Pancreas (tissue), 10 donors: ENCODE measurements at regions not wholly inside any gene's neighbourhood (a gene's known extent, or its start where the extent isn't known, plus 50 kb on each side); places are given as distances from the start of the nearest gene placed in this dataset.

Experiments
- ATAC-seq, 4 donors: fragments of 200-7000 bp; cut with Tn5 transposase; one replicate each; pipeline versions ENCODE4 v1.8.0 to v1.9.1; 2020; ENCODE audit warnings: mild to moderate bottlenecking in 4 of 4, moderate library complexity in 4 of 4
- DNase-seq, 6 donors: peaks; one replicate each; pipeline ENCODE4 v3.0.0-alpha.2; 2020
- FAIRE-seq: peaks from 2 replicates; lab custom pipeline; 2012; peaks lifted over from hg19 to GRCh38; lab: Jason Lieb, UNC
- H3K27ac ChIP-seq, 4 donors: fragments of 200-600 bp; sonication (generic); 1 replicate in 3 of 4; 2 replicates in 1 of 4; pipeline versions ENCODE4 v1.5.0 to v1.8.0; 2020
- H3K27me3 ChIP-seq, 4 donors: fragments of 200-600 bp; one replicate each; pipeline ENCODE4 v1.8.0; 2021
- H3K36me3 ChIP-seq, 3 donors: fragments of 200-600 bp; sonication (generic) in 1 of 3; one replicate each; pipeline versions ENCODE4 v1.5.0 to v1.8.0; 2020 to 2021
- H3K4me1 ChIP-seq, 3 donors: fragments of 200-600 bp; one replicate each; pipeline ENCODE4 v1.8.0; 2021
- H3K4me3 ChIP-seq, 4 donors: fragments of 200-600 bp; sonication (generic) in 2 of 4; one replicate each; pipeline versions ENCODE4 v1.5.0 to v1.8.0; 2020 to 2021
- H3K9me3 ChIP-seq, 4 donors: fragments of 200-600 bp; one replicate each; pipeline ENCODE4 v1.8.0; 2021
- CTCF ChIP-seq, 4 donors: fragments of 200-600 bp; sonication (generic) in 3 of 4; IDR thresholded peaks; one replicate each; pipeline versions ENCODE4 v1.5.0 to v1.8.0; 2021; ENCODE audit warnings: antibody characterized with exemption in 4 of 4
- WGBS, 2 donors: extraction: QIAGEN DNeasy Blood & Tissue Kit; methylation state at CpG; one replicate each; pipeline ENCODE4 v1.1.7; 2013; 5-methylcytosine and 5-hydroxymethylcytosine counted together
- intact Hi-C, 3 donors: fragments of 100-400 bp; cut with DNase I; formaldehyde crosslinking; loops; one replicate each; pipeline versions ENCODE4 v1.11.1 to v1.14.2; 2022
- donor health status: healthy with polysubstance abuse.
- donor health status: DM: no; HTN: no; CAD: no; lungs with moderate emphysema.
- donor health status: DM: no; HTN: no; CAD: no.
- donor health status: control.
- donor health status: control.
- donor health status: Bipolar disorder and iron deficiency.
- donor health status: DM: yes; HTN: yes; CAD: no.
- donor health status: DM: no; HTN: no; CAD: no.
- donor health status: DM: no; HTN: no; CAD: no.
- donor health status: DM: yes; HTN: yes; CAD: no.

- FAIRE-seq = no peak
- H3K4me3 ChIP-seq = no peak overlapping the region
- H3K4me1 ChIP-seq = peaks cover 0 to 24% (median 20%) of the 10 kb centered on the region in 3 donors
- no peak overlapping the region for H3K27ac ChIP-seq
- no peak for TF ChIP-seq CTCF (IDR thresholded peaks at IDR 0.05)
- DNase-seq = no peak
- intact Hi-C loops = no loop called here
- ATAC-seq = peak; percentile 12 to 74 (median 64)
- no peaks in the 10 kb centered on the region for H3K36me3 ChIP-seq
- H3K9me3 ChIP-seq = no peaks in the 10 kb centered on the region
- no peaks in the 10 kb centered on the region for H3K27me3 ChIP-seq
- WGBS, 2 donors = 46 to 54% methylated on average over 3 of the region's 3 CpGs
These were observed 203.4 kb upstream of the AGR3 start for GRCh38 chr7:17085186-17085585.

- Histone ChIP-seq H3K4me3 (no peak overlapping the region), H3K9me3 (no peaks in the 10 kb centered on the region), H3K27me3 (no peaks in the 10 kb centered on the region), H3K27ac (peak overlapping the region in 2 of 4 donors; percentile 61 to 64), H3K36me3 (no peaks in the 10 kb centered on the region), H3K4me1 (peaks cover 0 to 24% (median 20%) of the 10 kb centered on the region in 3 donors)
- DNase-seq (no peak), ATAC-seq (peak; percentile 88 to 94 (median 91)), FAIRE-seq (no peak)
- 12 to 15% methylated on average over 5 of the region's 5 CpGs for WGBS, 2 donors
- TF ChIP-seq CTCF (IDR thresholded peaks at IDR 0.05) = no peak
- intact Hi-C loops = no loop called here
These were observed 204.6 kb upstream of the AGR3 start for GRCh38 chr7:17086403-17086802.

- Histone ChIP-seq H3K4me3 (no peak overlapping the region), H3K9me3 (no peaks in the 10 kb centered on the region), H3K36me3 (no peaks in the 10 kb centered on the region), H3K4me1 (peaks cover 0 to 15% (median 12%) of the 10 kb centered on the region in 3 donors), H3K27ac (no peak overlapping the region), H3K27me3 (no peaks in the 10 kb centered on the region)
- TF ChIP-seq CTCF (IDR thresholded peaks at IDR 0.05) = no peak
- intact Hi-C loops = no loop called here
- WGBS, 2 donors = 91 to 95% methylated on average over 2 of the region's 2 CpGs
- ATAC-seq (no peak), FAIRE-seq (no peak), DNase-seq (no peak)
These were observed 207.7 kb upstream of the AHR start for GRCh38 chr7:17090751-17091150.

GRCh38 chr7:17093461-17093860, 205.0 kb upstream of the AHR start:
- H3K27ac ChIP-seq = no peak overlapping the region
- no peak for ATAC-seq
- H3K4me3 ChIP-seq = no peak overlapping the region
- FAIRE-seq = no peak
- no peak for TF ChIP-seq CTCF (IDR thresholded peaks at IDR 0.05)
- H3K27me3 ChIP-seq = no peaks in the 10 kb centered on the region
- H3K9me3 ChIP-seq = no peaks in the 10 kb centered on the region
- H3K4me1 ChIP-seq = peaks cover 9 to 20% (median 11%) of the 10 kb centered on the region in 3 donors
- 79 to 85% methylated on average over 3 of the region's 3 CpGs for WGBS, 2 donors
- DNase-seq = no peak
- intact Hi-C loops = no loop called here
- no peaks in the 10 kb centered on the region for H3K36me3 ChIP-seq

- FAIRE-seq = no peak
These were observed 203.4 kb upstream of the AHR start for GRCh38 chr7:17094963-17095574.

More at GRCh38 chr7:17094963-17095574, 203.4 kb upstream of the AHR start:
- H3K36me3 ChIP-seq = no peaks in the 10 kb centered on the region
- H3K27ac ChIP-seq = no peak overlapping the region
- no peak for DNase-seq
- no peak for ATAC-seq
- no peaks in the 10 kb centered on the region for H3K27me3 ChIP-seq
- no peak for TF ChIP-seq CTCF (IDR thresholded peaks at IDR 0.05)
- no peak overlapping the region for H3K4me3 ChIP-seq
- intact Hi-C loops = no loop called here
- H3K4me1 ChIP-seq = peaks cover 19 to 31% (median 25%) of the 10 kb centered on the region in 3 donors
- H3K9me3 ChIP-seq = no peaks in the 10 kb centered on the region
- WGBS, 2 donors = 78 to 79% methylated on average over 5 of the region's 5 CpGs
